Esophagus muscularis mucosa (tissue), 4 donors: ENCODE measurements at regions not wholly inside any gene's neighbourhood (a gene's known extent, or its start where the extent isn't known, plus 50 kb on each side); places are given as distances from the start of the nearest gene placed in this dataset.

ENCODE experiments used
- DNase-seq: peaks from one replicate; pipeline ENCODE4 v3.0.0-alpha.2; 2017; ENCODE audit errors: extremely low spot score
- H3K27ac ChIP-seq, 4 donors: fragments of 200-600 bp; sonication (generic); replicated peaks in 1 of 4; 1 replicate in 3 of 4; 2 replicates in 1 of 4; pipeline ENCODE4 v1.5.1; 2016 to 2019; ENCODE audit warnings: mild to moderate bottlenecking in 1 of 4
- H3K27me3 ChIP-seq, 4 donors: fragments of 200-600 bp; sonication (generic); one replicate each; pipeline versions ENCODE4 v1.5.1 to v1.6.0; 2016 to 2019
- H3K36me3 ChIP-seq, 4 donors: fragments of 200-600 bp; sonication (generic); one replicate each; pipeline ENCODE4 v1.5.1; 2016 to 2019
- H3K4me1 ChIP-seq, 4 donors: fragments of 200-600 bp; sonication (generic); one replicate each; pipeline ENCODE4 v1.5.1; 2016 to 2019
- H3K4me3 ChIP-seq, 4 donors: fragments of 200-600 bp; sonication (generic); 1 replicate in 2 of 4; 2 replicates in 2 of 4; pipeline ENCODE4 v1.5.1; 2016 to 2019; ENCODE audit warnings: mild to moderate bottlenecking in 4 of 4, moderate library complexity in 1 of 4
- H3K9me3 ChIP-seq, 4 donors: fragments of 200-600 bp; sonication (generic); 1 replicate in 3 of 4; 2 replicates in 1 of 4; pipeline ENCODE4 v1.5.1; 2016 to 2019
- EP300 ChIP-seq: sonication (generic); formaldehyde crosslinking; IDR thresholded peaks from one replicate; pipeline ENCODE4 v1.6.1; 2017; ENCODE audit warnings: antibody characterized with exemption
- POLR2A ChIP-seq: fragments of 450-650 bp; IDR thresholded peaks from one replicate; pipeline ENCODE4 v1.6.1; 2017; ENCODE audit warnings: antibody characterized with exemption, moderate library complexity, mild to moderate bottlenecking, low read depth
- POLR2AphosphoS5 ChIP-seq, 2 donors: sonication (generic); formaldehyde crosslinking; IDR thresholded peaks; one replicate each; pipeline ENCODE4 v1.6.1; 2017; ENCODE audit warnings: antibody characterized with exemption in 2 of 2
- WGBS: methylation state at CpG from one replicate; pipeline ENCODE4 v1.1.5; 2018; 5-methylcytosine and 5-hydroxymethylcytosine counted together
- intact Hi-C: fragments of 100-400 bp; cut with DNase I; formaldehyde crosslinking; loops from one replicate; pipeline ENCODE4 v1.15.1; 2023
- TF ChIP-seq, protein P1 (sequence below), 3 experiments: fragments of 200-600 bp in 2 of 3; fragments of 450-650 bp in 1 of 3; sonication (generic) in 2 of 3; IDR thresholded peaks; one replicate each; pipeline ENCODE4 v1.5.1; 2017 to 2019; ENCODE audit warnings: antibody characterized with exemption in 3 of 3, mild to moderate bottlenecking in 2 of 3, moderate library complexity in 1 of 3

GRCh38 chr6:74650668-74651067 lies 555.2 kb downstream of the COL12A1 start:
- 93% methylated on average over 3 of the region's 3 CpGs for WGBS
- Histone ChIP-seq H3K36me3 (no peaks in the 10 kb centered on the region), H3K4me1 (no peaks in the 10 kb centered on the region), H3K9me3 (no peaks in the 10 kb centered on the region), H3K27me3 (no peaks in the 10 kb centered on the region), H3K27ac (no peak overlapping the region), H3K4me3 (no peak overlapping the region)
- TF ChIP-seq POLR2A (no peak), EP300 (no peak), POLR2AphosphoS5 (IDR thresholded peaks at IDR 0.05) (no peak)
- TF ChIP-seq, protein P1, sequence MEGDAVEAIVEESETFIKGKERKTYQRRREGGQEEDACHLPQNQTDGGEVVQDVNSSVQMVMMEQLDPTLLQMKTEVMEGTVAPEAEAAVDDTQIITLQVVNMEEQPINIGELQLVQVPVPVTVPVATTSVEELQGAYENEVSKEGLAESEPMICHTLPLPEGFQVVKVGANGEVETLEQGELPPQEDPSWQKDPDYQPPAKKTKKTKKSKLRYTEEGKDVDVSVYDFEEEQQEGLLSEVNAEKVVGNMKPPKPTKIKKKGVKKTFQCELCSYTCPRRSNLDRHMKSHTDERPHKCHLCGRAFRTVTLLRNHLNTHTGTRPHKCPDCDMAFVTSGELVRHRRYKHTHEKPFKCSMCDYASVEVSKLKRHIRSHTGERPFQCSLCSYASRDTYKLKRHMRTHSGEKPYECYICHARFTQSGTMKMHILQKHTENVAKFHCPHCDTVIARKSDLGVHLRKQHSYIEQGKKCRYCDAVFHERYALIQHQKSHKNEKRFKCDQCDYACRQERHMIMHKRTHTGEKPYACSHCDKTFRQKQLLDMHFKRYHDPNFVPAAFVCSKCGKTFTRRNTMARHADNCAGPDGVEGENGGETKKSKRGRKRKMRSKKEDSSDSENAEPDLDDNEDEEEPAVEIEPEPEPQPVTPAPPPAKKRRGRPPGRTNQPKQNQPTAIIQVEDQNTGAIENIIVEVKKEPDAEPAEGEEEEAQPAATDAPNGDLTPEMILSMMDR (IDR thresholded peaks at IDR 0.05): no peak
- no peak for DNase-seq
- intact Hi-C loops: no loop called here

- no peaks in the 10 kb centered on the region for H3K36me3 ChIP-seq
- no peaks in the 10 kb centered on the region for H3K9me3 ChIP-seq
- H3K4me1 ChIP-seq: no peaks in the 10 kb centered on the region
- WGBS: 100% methylated on average over 1 of the region's 1 CpG
- H3K27me3 ChIP-seq: no peaks in the 10 kb centered on the region
- H3K4me3 ChIP-seq: no peak overlapping the region
- TF ChIP-seq, protein P1 (IDR thresholded peaks at IDR 0.05): no peak
- TF ChIP-seq EP300 (no peak), POLR2AphosphoS5 (IDR thresholded peaks at IDR 0.05) (no peak), POLR2A (no peak)
- no peak for DNase-seq
- no peak overlapping the region for H3K27ac ChIP-seq
- intact Hi-C loops: no loop called here
Observed at GRCh38 chr6:74646461-74646860, 559.4 kb downstream of the COL12A1 start.

DNA sequence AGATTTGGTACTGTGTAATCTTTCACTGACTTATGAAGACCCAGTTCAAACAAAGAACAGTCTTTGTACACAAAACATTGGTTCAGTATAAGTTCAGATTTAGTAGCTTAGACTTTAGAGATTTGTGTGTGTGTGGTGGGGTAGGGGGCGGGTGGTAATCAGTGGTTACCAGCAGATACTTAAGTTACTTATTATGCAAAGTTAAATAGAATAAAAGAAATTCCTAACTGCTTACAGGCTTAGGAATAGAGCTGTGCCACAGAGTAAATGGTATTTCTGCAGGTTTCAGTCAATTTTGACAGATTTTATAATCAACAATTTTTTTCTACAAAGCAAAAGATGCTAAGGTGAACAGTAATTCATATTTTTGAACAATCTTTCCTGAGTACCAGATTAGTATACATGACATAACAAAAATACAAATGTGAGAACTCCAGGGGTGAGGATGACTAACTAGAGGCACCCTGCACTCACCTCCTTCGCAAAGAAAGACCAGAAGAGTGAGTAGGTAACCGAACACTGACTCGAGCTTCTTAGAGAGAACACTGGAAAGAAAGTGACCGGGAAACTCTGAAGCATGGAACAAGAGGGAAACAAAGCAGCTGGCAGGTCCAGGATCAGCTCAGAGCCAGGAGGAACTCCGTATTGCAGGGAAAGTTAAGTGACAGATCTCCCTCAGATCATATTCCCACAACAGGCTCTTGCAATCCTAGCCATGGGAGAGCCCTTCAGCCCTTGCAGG lies 560.6 kb downstream of the COL12A1 start:
- H3K4me1 ChIP-seq: no peaks in the 10 kb centered on the region
- no peak overlapping the region for H3K27ac ChIP-seq
- H3K9me3 ChIP-seq: no peaks in the 10 kb centered on the region
- WGBS: 84% methylated on average over 6 of the region's 6 CpGs
- H3K27me3 ChIP-seq: no peaks in the 10 kb centered on the region
- TF ChIP-seq POLR2AphosphoS5 (IDR thresholded peaks at IDR 0.05) (no peak), EP300 (no peak), POLR2A (no peak)
- TF ChIP-seq, protein P1 (IDR thresholded peaks at IDR 0.05): no peak
- no peak overlapping the region for H3K4me3 ChIP-seq
- no peak for DNase-seq
- H3K36me3 ChIP-seq: no peaks in the 10 kb centered on the region
- intact Hi-C loops: no loop called here

- no peaks in the 10 kb centered on the region for H3K36me3 ChIP-seq
- no peak for TF ChIP-seq POLR2A
- intact Hi-C loops: no loop called here
- WGBS: 93% methylated on average over 2 of the region's 2 CpGs
- H3K4me1 ChIP-seq: peaks cover 0 to 9% (median 2%) of the 10 kb centered on the region in 4 donors
- no peak overlapping the region for H3K4me3 ChIP-seq
- H3K27me3 ChIP-seq: no peaks in the 10 kb centered on the region
- no peaks in the 10 kb centered on the region for H3K9me3 ChIP-seq
- no peak for DNase-seq
- H3K27ac ChIP-seq: no peak overlapping the region
Observed at GRCh38 chr6:74642101-74642500, 563.8 kb downstream of the COL12A1 start.

DNA sequence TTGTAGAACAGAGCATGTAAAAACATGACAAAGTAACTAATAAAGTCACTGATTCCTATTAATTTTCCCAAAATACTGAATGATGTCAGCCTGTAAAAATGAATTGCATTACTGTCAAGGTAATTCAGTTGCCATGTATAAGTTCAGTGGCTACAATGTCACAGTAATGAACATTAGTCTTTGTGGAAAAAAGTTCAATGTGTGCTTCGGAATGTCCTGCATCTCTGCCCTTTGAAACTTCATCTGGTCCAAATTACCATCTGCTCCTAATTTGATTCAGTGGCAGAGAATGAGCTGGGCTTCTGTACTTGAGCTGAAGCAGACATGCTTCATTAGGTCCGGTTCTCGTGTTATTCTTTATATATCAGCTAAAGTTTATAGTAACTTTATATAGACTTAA lies 567.4 kb downstream of the COL12A1 start:
- 52% methylated on average over 3 of the region's 3 CpGs for WGBS
- intact Hi-C loops: no loop called here

More for the DNA sequence above, 567.4 kb downstream of the COL12A1 start:
- Histone ChIP-seq H3K27me3 (no peaks in the 10 kb centered on the region), H3K27ac (no peak overlapping the region), H3K9me3 (no peaks in the 10 kb centered on the region), H3K4me1 (peaks cover 0 to 9% (median 2%) of the 10 kb centered on the region in 4 donors), H3K4me3 (no peak overlapping the region), H3K36me3 (no peaks in the 10 kb centered on the region)
- DNase-seq: no peak
- TF ChIP-seq POLR2A (no peak), POLR2AphosphoS5 (IDR thresholded peaks at IDR 0.05) (no peak), EP300 (no peak)
- TF ChIP-seq, protein P1 (IDR thresholded peaks at IDR 0.05): no peak
